ENCODE measurements at regions not wholly inside any gene's neighbourhood (a gene's known extent, or its start where the extent isn't known, plus 50 kb on each side); places are given as distances from the start of the nearest gene placed in this dataset.

GRCh38 chr20:12702312-12702711, 306.5 kb upstream of the SPTLC3 start:
- TF ChIP-seq CTCF (IDR thresholded peaks at IDR 0.05; ENCODE audit: low read depth, low read length), result no peak
- no peak for DNase-seq (ENCODE audit: extremely low read depth, low read depth)

GRCh38 chr20:12715371-12715770, 293.4 kb upstream of the SPTLC3 start:
- DNase-seq (ENCODE audit: extremely low read depth, low read depth), result no peak
- no peak for TF ChIP-seq CTCF (IDR thresholded peaks at IDR 0.05; ENCODE audit: low read depth, low read length)

GRCh38 chr20:12715991-12716680, 292.6 kb upstream of the SPTLC3 start:
- DNase-seq (ENCODE audit: extremely low read depth, low read depth), result no peak
- no peak for TF ChIP-seq CTCF (IDR thresholded peaks at IDR 0.05; ENCODE audit: low read depth, low read length)

- DNase-seq (ENCODE audit: extremely low read depth, low read depth), result no peak
- TF ChIP-seq CTCF (IDR thresholded peaks at IDR 0.05; ENCODE audit: low read depth, low read length), result no peak
Observed at GRCh38 chr20:12717061-12717460, 291.7 kb upstream of the SPTLC3 start.

- DNase-seq (ENCODE audit: extremely low read depth, low read depth), result no peak
- no peak for TF ChIP-seq CTCF (IDR thresholded peaks at IDR 0.05; ENCODE audit: low read depth, low read length)
Observed at GRCh38 chr20:12718619-12719018, 290.2 kb upstream of the SPTLC3 start.

- no peak for TF ChIP-seq CTCF (IDR thresholded peaks at IDR 0.05; ENCODE audit: low read depth, low read length)
- no peak for DNase-seq (ENCODE audit: extremely low read depth, low read depth)
Observed at GRCh38 chr20:12721636-12722035, 287.1 kb upstream of the SPTLC3 start.

GRCh38 chr20:12722091-12722490, 286.7 kb upstream of the SPTLC3 start:
- no peak for TF ChIP-seq CTCF (IDR thresholded peaks at IDR 0.05; ENCODE audit: low read depth, low read length)
- DNase-seq (ENCODE audit: extremely low read depth, low read depth), result no peak

Data from AG09319 (cell line).